SK-N-MC (cell line): ENCODE measurements at regions not wholly inside any gene's neighbourhood (a gene's known extent, or its start where the extent isn't known, plus 50 kb on each side); places are given as distances from the start of the nearest gene placed in this dataset.

Experiments
- DNase-seq: peaks from one replicate; pipeline ENCODE4 v3.0.0-alpha.2; 2011; ENCODE audit warnings: low read depth, low spot score
- H3K27ac ChIP-seq: fragments of 200-600 bp; sonication (generic); 2 replicates; pipeline ENCODE4 v1.5.1; 2016; ENCODE audit warnings: mixed run types
- H3K36me3 ChIP-seq: fragments of 200-600 bp; sonication (generic); 2 replicates; pipeline ENCODE4 v1.6.1; 2017; ENCODE audit warnings: antibody characterized with exemption, low read length, mixed read lengths; ENCODE audit not compliant: insufficient read depth
- H3K4me3 ChIP-seq: fragments of 200-600 bp; sonication (generic); 2 replicates; pipeline ENCODE4 v1.5.1; 2016
- H3K9ac ChIP-seq: fragments of 200-600 bp; sonication (generic); 2 replicates; pipeline ENCODE4 v1.8.0; 2017; ENCODE audit warnings: mixed run types, mixed read lengths; ENCODE audit not compliant: insufficient read length
- H3K9me3 ChIP-seq: fragments of 200-600 bp; sonication (generic); 2 replicates; pipeline ENCODE4 v1.6.1; 2017; ENCODE audit warnings: low read depth, mild to moderate bottlenecking, antibody characterized with exemption, low read length, moderate library complexity, mixed read lengths
- EZH2 ChIP-seq: fragments of 200-600 bp; sonication (generic); IDR thresholded peaks from one replicate; pipeline ENCODE4 v1.6.1; 2017; ENCODE audit warnings: antibody characterized with exemption
- FOXP2 ChIP-seq: optimal IDR thresholded peaks from 2 replicates; pipeline ENCODE3; 2011; ENCODE audit warnings: mild to moderate bottlenecking, moderate library complexity; ENCODE audit not compliant: insufficient read depth; ENCODE audit errors: extremely low read length, control extremely low read depth
- POLR2AphosphoS5 ChIP-seq: IDR thresholded peaks from 2 replicates; pipeline ENCODE4 v1.6.1; 2012; ENCODE audit warnings: mild to moderate bottlenecking, low read depth, low read length, borderline replicate concordance

- H3K4me3 ChIP-seq: no peak overlapping the region
- TF ChIP-seq POLR2AphosphoS5 (no peak), FOXP2 (no peak), EZH2 (no peak)
- H3K27ac ChIP-seq: no peak overlapping the region
- no peak for DNase-seq
- H3K9me3 ChIP-seq: no peaks in the 10 kb centered on the region
- H3K9ac ChIP-seq: no peak overlapping the region
- H3K36me3 ChIP-seq: no peaks in the 10 kb centered on the region
Measured at GRCh38 chr13:26919732-26920131, 159.1 kb upstream of the GPR12 start.

- no peaks in the 10 kb centered on the region for H3K36me3 ChIP-seq
- H3K9ac ChIP-seq: no peak overlapping the region
- H3K27ac ChIP-seq: no peak overlapping the region
- DNase-seq: no peak
- TF ChIP-seq FOXP2: no peak
- TF ChIP-seq POLR2AphosphoS5: no peak
- TF ChIP-seq EZH2: no peak
- no peak overlapping the region for H3K4me3 ChIP-seq
- H3K9me3 ChIP-seq: no peaks in the 10 kb centered on the region
Measured at GRCh38 chr13:26919311-26919710, 158.7 kb upstream of the GPR12 start.

GRCh38 chr13:26914624-26915023 is 154.0 kb upstream of the GPR12 start:
- no peak for TF ChIP-seq EZH2
- TF ChIP-seq POLR2AphosphoS5: no peak
- no peak for TF ChIP-seq FOXP2
- no peak for DNase-seq
- no peak overlapping the region for H3K9ac ChIP-seq
- H3K36me3 ChIP-seq: no peaks in the 10 kb centered on the region
- no peaks in the 10 kb centered on the region for H3K9me3 ChIP-seq
- no peak overlapping the region for H3K4me3 ChIP-seq
- no peak overlapping the region for H3K27ac ChIP-seq

GRCh38 chr13:26914148-26914547 is 153.6 kb upstream of the GPR12 start:
- H3K4me3 ChIP-seq: no peak overlapping the region
- H3K9me3 ChIP-seq: no peaks in the 10 kb centered on the region
- DNase-seq: no peak
- no peaks in the 10 kb centered on the region for H3K36me3 ChIP-seq
- no peak overlapping the region for H3K27ac ChIP-seq
- TF ChIP-seq EZH2 (no peak), POLR2AphosphoS5 (no peak), FOXP2 (no peak)
- H3K9ac ChIP-seq: no peak overlapping the region

- Histone ChIP-seq H3K9ac (no peak overlapping the region), H3K36me3 (no peaks in the 10 kb centered on the region), H3K9me3 (no peaks in the 10 kb centered on the region), H3K27ac (no peak overlapping the region), H3K4me3 (no peak overlapping the region)
- no peak for DNase-seq
- no peak for TF ChIP-seq POLR2AphosphoS5
- TF ChIP-seq FOXP2: no peak
- no peak for TF ChIP-seq EZH2
Measured at GRCh38 chr13:26910754-26911465, 150.3 kb upstream of the GPR12 start.

- DNase-seq: no peak
- TF ChIP-seq POLR2AphosphoS5 (no peak), EZH2 (no peak), FOXP2 (no peak)
- Histone ChIP-seq H3K36me3 (no peaks in the 10 kb centered on the region), H3K4me3 (no peak overlapping the region), H3K9ac (no peak overlapping the region), H3K27ac (no peak overlapping the region), H3K9me3 (no peaks in the 10 kb centered on the region)
Measured at GRCh38 chr13:26909477-26909876, 148.9 kb upstream of the GPR12 start.

- no peak for DNase-seq
- TF ChIP-seq EZH2 (no peak), POLR2AphosphoS5 (no peak), FOXP2 (no peak)
- Histone ChIP-seq H3K9ac (no peak overlapping the region), H3K4me3 (no peak overlapping the region), H3K9me3 (no peaks in the 10 kb centered on the region), H3K27ac (no peak overlapping the region), H3K36me3 (no peaks in the 10 kb centered on the region)
Measured at GRCh38 chr13:26908126-26908525, 147.5 kb upstream of the GPR12 start.

- no peak overlapping the region for H3K9ac ChIP-seq
- H3K9me3 ChIP-seq: no peaks in the 10 kb centered on the region
- H3K4me3 ChIP-seq: no peak overlapping the region
- TF ChIP-seq FOXP2 (no peak), POLR2AphosphoS5 (no peak)
- no peak overlapping the region for H3K27ac ChIP-seq
- DNase-seq: no peak
- no peaks in the 10 kb centered on the region for H3K36me3 ChIP-seq
Measured at GRCh38 chr13:26899202-26899601, 138.6 kb upstream of the GPR12 start.

- DNase-seq: no peak
- Histone ChIP-seq H3K9ac (no peak overlapping the region), H3K27ac (no peak overlapping the region), H3K36me3 (no peaks in the 10 kb centered on the region), H3K9me3 (no peaks in the 10 kb centered on the region), H3K4me3 (no peak overlapping the region)
- TF ChIP-seq POLR2AphosphoS5 (no peak), EZH2 (no peak), FOXP2 (no peak)
Measured at GRCh38 chr13:26897706-26898550, 137.3 kb upstream of the GPR12 start.
